Activated naive CD8-positive, alpha-beta T cell treated with anti-CD3 and anti-CD28 coated beads, Interleukin-2, amount 50 U/mL, for 24 hours (primary cell): ENCODE measurements at regions not wholly inside any gene's neighbourhood (a gene's known extent, or its start where the extent isn't known, plus 50 kb on each side); places are given as distances from the start of the nearest gene placed in this dataset.
"Not testable (repeated sequence)": the region's sequence is repeated elsewhere in the genome, so short reads cannot be mapped to it uniquely, and the experiment has no call there.

Source experiments
- ATAC-seq: fragments of 150-1000 bp; cut with Tn5 transposase; one replicate; pipeline ENCODE4 v1.10.0; 2021
- DNase-seq: peaks from one replicate; pipeline ENCODE4 v3.0.0; 2021
- H3K27ac Mint-ChIP-seq: one replicate; pipeline ENCODE4 v1.8.0; 2021; ENCODE audit warnings: mild to moderate bottlenecking, mixed read lengths
- H3K27me3 Mint-ChIP-seq: one replicate; pipeline ENCODE4 v1.8.0; 2021; ENCODE audit warnings: mixed read lengths
- H3K36me3 Mint-ChIP-seq: one replicate; pipeline ENCODE4 v1.8.0; 2021; ENCODE audit warnings: low read depth, mixed read lengths
- H3K4me1 Mint-ChIP-seq: one replicate; pipeline ENCODE4 v1.8.0; 2021; ENCODE audit warnings: mixed read lengths
- H3K4me3 Mint-ChIP-seq: one replicate; pipeline ENCODE4 v1.8.0; 2021; ENCODE audit warnings: mild to moderate bottlenecking, moderate library complexity, mixed read lengths
- H3K9me3 Mint-ChIP-seq: one replicate; pipeline ENCODE4 v1.8.0; 2021; ENCODE audit warnings: mixed read lengths

DNA sequence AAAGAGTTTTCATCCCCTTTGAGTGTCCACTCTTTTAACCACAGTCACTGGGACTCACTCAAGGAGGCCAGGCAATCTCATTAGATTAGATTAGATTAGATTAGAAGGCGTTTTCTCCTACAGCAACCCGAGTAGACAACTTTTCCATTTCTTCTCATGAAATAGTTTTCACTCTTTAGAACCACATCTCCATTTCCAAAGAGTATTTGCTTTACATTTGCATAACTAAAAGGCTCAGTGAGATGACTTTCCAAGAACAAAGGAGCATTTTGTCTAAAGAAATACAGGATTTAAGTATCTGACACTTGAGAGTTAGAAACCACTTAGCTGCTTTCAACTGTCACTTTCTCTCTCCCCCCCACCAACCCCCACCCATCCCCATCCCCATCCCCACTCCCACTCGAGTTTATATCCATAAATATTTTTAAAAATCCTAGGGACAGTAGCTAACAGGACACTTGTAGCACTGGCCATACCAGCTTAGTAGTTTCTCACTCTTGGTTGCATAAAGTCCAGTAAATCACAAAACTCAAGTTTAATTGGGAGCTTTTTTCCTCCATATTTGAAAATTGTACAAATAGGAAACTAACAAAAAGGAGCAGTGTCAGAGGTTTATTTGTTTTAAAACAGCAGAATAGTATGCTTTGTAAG, 2202.9 kb upstream of the WWC1 start:
- Mint-ChIP-seq H3K27me3 (no peaks in the 10 kb centered on the region), H3K27ac (no peak overlapping the region), H3K36me3 (no peaks in the 10 kb centered on the region), H3K4me1 (no peaks in the 10 kb centered on the region), H3K9me3 (peaks cover 14% of the 10 kb centered on the region), H3K4me3 (no peak overlapping the region)
- DNase-seq: no peak
- no peak for ATAC-seq

DNA sequence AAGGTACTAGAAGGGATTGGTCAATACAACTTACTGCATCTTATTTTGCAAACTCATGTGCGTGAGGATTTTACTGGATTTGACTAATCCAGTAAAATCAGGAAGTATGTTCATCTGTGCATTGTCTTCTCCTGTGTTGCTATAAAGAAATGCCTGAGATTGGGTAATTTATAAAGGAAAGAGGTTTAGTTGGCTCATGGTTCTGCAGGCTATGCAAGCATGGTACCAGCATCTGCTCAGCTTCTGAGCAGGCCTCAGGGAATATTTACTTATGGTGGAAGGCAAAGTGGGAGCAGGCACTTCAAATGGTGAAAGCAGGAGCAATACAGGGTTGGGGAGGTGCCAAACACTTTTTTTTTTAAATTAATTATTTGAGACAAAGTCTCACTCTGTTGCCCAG, 2199.5 kb upstream of the WWC1 start:
- no peaks in the 10 kb centered on the region for H3K27me3 Mint-ChIP-seq
- peaks cover 11% of the 10 kb centered on the region for H3K9me3 Mint-ChIP-seq
- DNase-seq: no peak
- no peaks in the 10 kb centered on the region for H3K4me1 Mint-ChIP-seq
- no peak overlapping the region for H3K27ac Mint-ChIP-seq
- no peak overlapping the region for H3K4me3 Mint-ChIP-seq
- ATAC-seq: no peak
- no peaks in the 10 kb centered on the region for H3K36me3 Mint-ChIP-seq

DNA sequence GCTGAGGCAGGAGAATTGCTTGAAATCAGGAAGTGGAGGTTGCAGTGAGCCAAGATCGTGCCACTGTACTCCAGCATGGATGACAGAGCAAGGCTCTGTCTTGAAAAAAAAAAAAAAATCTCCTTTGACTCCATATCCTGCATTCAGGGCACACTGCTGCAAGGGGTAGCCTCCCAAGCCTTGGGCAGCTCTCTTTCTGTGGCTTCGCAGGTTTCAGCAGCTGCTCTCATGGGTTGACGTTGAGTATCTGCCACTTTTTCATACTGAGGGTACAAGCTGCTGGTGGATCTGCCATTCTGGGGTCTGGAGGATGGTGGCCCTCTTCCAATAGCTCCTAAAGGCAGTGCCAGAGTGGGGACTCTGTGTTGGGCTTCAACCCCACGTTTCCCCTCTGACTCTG, 2198.1 kb upstream of the WWC1 start:
- Mint-ChIP-seq H3K4me1 (no peaks in the 10 kb centered on the region), H3K9me3 (peaks cover 7% of the 10 kb centered on the region), H3K4me3 (no peak overlapping the region), H3K36me3 (no peaks in the 10 kb centered on the region), H3K27ac (no peak overlapping the region), H3K27me3 (no peaks in the 10 kb centered on the region)
- no peak for ATAC-seq
- DNase-seq: no peak

DNA sequence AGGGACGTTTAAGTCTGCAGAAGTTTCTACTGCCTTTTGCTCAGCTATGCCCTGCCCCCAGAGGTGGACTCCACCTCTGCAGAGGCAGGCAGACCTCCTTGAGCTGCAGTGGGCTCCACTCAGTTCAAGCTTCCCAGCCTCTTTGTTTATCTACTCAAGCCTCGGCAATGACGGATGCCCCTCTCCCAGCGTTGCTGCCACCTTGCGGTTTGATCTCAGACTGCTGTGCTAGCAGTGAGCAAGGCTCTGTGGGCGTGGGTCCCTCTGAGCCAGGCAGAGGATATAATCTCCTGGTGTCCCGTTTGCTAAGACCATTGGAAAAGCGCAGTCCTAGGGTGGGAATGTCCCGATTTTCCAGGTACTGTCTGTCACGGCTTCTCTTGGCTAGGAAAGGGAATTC, 2188.5 kb upstream of the WWC1 start:
- Mint-ChIP-seq H3K27me3 (no peaks in the 10 kb centered on the region), H3K27ac (no peak overlapping the region), H3K4me3 (no peak overlapping the region), H3K36me3 (no peaks in the 10 kb centered on the region), H3K9me3 (peaks cover 8% of the 10 kb centered on the region), H3K4me1 (no peaks in the 10 kb centered on the region)
- no peak for ATAC-seq
- no peak for DNase-seq

DNA sequence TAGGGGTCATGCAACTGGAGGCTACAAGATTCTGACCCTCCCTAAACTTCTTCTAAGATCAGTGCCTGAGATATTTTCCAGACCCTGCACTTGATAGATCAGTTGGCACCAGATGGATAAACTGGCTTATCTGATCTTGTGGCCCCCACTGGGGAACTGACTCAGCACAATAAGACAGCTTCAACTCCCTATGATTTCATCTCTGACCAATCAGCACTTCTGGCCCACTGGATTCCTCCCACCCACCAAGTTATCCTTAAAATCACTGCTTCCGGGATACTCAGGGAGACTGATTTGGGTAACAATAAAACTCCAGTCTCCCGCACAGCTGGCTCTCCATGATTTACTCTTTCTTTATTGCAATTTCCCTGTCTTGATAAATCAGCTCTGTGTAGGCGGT, 2180.4 kb upstream of the WWC1 start:
- no peak overlapping the region for H3K4me3 Mint-ChIP-seq
- no peaks in the 10 kb centered on the region for H3K27me3 Mint-ChIP-seq
- no peak overlapping the region for H3K27ac Mint-ChIP-seq
- peaks cover 12% of the 10 kb centered on the region for H3K9me3 Mint-ChIP-seq
- no peaks in the 10 kb centered on the region for H3K4me1 Mint-ChIP-seq
- no peaks in the 10 kb centered on the region for H3K36me3 Mint-ChIP-seq
- no peak for DNase-seq
- no peak for ATAC-seq

DNA sequence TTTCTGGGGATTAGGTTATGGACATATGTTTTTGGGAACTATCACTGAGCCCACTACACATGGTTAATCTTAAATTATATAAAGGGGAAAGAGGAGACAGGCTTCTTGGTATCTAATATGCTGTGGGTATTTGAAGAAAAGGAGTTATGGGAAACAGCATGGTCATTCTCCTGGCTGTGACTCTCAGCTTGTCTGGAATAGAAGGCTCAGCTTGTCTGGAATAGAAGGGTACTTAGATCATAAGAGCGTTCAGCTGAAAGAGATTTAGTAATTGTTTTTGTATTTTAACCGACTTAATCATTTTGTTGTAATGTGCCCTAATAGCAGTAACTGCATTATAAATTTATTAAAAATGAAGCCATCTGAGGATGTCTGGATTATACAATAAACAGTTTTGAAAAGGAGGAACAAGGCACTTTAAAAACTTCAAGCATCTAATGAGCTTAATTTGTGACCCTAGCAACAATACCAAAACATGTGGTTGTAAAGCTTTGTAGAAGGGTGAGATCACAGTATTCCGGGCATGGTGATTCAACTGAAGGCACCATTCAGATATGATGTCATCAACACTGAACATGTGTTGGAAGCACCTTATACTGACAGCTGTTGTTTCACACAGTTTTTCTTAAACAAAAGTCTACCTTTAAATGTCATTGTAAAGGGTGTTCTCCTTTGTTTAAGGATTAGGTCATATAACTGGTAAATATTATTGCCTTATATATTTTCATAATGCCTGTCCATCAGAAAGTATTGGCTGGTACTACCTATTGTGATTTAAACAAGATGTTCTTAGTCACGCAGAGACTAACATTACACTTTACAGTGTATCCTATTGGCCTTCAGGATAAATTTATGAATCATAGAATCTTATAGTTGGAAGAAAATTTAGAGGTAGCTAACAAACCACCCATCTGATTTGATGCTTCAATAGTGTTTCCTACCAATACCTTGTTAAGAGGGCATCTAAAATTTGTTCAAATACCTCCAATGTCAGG, 2174.1 kb upstream of the WWC1 start:
- H3K27ac Mint-ChIP-seq: no peak overlapping the region
- no peak overlapping the region for H3K4me3 Mint-ChIP-seq
- H3K4me1 Mint-ChIP-seq: no peaks in the 10 kb centered on the region
- ATAC-seq: no peak
- H3K36me3 Mint-ChIP-seq: no peaks in the 10 kb centered on the region
- H3K9me3 Mint-ChIP-seq: peaks cover 26% of the 10 kb centered on the region
- H3K27me3 Mint-ChIP-seq: no peaks in the 10 kb centered on the region
- no peak for DNase-seq

DNA sequence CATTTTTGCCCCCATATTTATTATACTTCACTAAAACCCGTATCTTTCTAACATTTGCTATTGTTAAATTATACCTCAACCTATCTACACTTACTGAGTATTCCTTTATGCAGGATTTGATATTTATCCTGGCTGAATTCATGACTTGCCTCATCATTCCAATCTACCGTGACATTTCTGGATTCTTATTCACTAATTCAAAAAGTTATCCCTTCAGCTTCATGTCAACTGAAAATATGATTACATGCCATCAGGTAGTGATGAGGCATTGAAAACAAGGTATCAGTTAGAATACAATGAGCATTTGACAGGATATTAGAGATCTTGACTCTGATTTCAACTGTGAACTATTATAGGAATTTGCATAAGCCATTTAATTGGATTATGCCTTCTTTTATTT, 2171.9 kb upstream of the WWC1 start:
- peaks cover 30% of the 10 kb centered on the region for H3K9me3 Mint-ChIP-seq
- ATAC-seq: no peak
- H3K27ac Mint-ChIP-seq: no peak overlapping the region
- H3K4me3 Mint-ChIP-seq: no peak overlapping the region
- no peaks in the 10 kb centered on the region for H3K36me3 Mint-ChIP-seq
- DNase-seq: no peak
- H3K27me3 Mint-ChIP-seq: no peaks in the 10 kb centered on the region
- no peaks in the 10 kb centered on the region for H3K4me1 Mint-ChIP-seq

DNA sequence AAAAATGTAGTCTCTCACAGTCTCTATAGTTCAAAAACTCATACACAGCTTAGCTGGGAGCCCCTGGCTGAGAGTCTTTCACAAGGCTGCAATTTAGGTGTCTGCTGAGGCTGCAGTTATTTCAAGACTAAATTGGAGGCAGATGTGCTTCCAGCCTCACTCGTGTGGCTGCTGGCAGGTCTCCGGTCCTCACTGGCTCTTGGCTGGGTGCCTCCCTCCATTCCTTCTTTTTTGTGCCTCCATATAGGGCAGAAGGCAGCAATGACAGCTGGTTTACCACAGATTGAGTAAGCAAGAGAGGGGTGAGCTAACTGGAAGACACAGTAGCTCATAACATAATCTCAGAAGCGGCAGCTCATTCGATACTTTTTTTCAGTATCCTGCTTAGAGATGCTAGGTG, 2167.7 kb upstream of the WWC1 start:
- Mint-ChIP-seq H3K36me3 (no peaks in the 10 kb centered on the region), H3K4me1 (no peaks in the 10 kb centered on the region), H3K9me3 (peaks cover 15% of the 10 kb centered on the region), H3K4me3 (no peak overlapping the region), H3K27me3 (no peaks in the 10 kb centered on the region), H3K27ac (no peak overlapping the region)
- no peak for ATAC-seq
- no peak for DNase-seq

DNA sequence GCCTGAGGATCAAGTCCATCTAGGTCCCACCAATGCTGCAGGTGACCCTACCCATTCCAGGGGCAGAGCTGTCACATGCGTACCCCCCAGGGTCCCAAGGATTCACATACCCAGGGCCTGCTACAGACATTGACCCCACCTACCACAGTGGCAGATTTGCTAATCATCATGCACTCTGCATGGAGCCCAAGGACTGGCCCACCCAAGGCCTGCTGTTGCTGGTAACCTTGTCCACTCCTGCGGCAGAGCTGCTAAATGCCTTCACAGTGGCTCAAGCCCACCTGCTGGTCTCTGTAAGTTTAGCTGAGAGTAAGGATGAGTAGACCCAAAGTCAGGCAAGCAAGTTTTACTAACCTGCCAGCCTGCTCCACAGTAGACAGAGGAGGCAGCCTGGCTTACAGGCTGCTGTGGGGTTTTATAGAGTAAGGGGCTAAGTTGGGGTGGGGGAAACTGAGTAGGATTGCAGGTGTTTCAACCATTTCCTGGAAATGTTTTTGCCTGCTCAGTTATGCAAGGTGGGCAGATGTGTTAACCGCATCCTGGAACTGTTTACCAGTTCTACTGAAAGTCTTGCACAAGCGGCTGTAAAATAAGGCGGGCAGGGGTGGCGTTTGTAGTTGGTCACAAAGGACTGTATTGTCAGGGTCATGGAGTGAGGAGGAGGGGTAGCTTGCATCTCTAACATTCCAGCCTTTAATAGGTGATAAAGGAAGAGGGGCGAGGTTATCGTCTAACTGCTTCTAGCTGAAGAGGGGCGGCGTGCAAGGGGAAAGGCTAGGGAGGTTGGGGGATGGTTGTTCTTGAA, 2163.5 kb upstream of the WWC1 start:
- Mint-ChIP-seq H3K4me1 (no peaks in the 10 kb centered on the region), H3K4me3 (no peak overlapping the region), H3K36me3 (no peaks in the 10 kb centered on the region), H3K9me3 (peaks cover 4% of the 10 kb centered on the region), H3K27ac (no peak overlapping the region), H3K27me3 (no peaks in the 10 kb centered on the region)
- ATAC-seq: no peak
- no peak for DNase-seq

DNA sequence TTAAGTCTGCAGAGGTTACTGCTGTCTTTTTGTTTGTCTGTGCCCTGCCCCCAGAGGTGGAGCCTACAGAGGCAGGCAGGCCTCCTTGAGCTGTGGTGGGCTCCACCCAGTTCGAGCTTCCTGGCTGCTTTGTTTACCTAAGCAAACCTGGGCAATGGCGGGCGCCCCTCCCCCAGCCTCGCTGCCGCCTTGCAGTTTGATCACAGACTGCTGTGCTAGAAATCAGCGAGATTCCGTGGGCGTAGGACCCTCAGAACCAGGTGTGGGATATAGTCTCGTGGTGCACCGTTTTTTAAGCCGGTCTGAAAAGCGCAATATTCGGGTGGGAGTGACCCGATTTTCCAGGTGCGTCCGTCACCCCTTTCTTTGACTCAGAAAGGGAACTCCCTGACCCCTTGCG, 2146.3 kb upstream of the WWC1 start:
- DNase-seq, H3K4me3 Mint-ChIP-seq, H3K27me3 Mint-ChIP-seq, ATAC-seq, H3K27ac Mint-ChIP-seq, H3K4me1 Mint-ChIP-seq, H3K36me3 Mint-ChIP-seq: not testable (repeated sequence)
- H3K9me3 Mint-ChIP-seq: peaks cover 12% of the 10 kb centered on the region

DNA sequence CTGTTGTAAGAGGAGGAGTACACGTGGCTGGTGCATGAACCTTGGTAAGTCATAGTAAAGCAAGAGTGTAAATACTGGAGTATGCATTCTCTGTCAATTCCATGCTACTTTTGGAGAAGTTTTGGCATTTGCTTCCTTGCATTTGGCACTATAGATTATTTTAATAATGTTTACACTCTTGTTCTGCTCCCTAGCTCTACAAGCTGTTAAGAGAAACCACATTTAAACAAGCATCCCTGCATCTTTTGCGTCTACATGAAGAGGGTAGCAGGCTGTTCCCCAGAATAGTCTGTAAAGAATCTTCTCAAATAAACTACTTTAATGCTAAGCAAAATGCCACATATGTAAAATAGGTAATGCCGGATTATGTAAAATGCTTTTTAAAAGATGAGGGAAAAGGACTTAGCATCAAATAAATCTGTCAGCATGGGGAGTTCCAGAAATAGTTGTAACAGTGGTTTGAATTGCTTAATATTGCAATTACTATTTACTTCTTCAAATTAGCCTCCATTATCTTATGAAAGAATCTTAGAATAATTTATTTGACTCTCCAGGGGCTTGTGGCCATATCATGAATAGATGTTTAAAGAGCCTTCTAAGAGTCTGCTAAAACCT, 2127.3 kb upstream of the WWC1 start:
- ATAC-seq: no peak
- Mint-ChIP-seq H3K4me1 (no peaks in the 10 kb centered on the region), H3K27me3 (no peaks in the 10 kb centered on the region), H3K36me3 (no peaks in the 10 kb centered on the region), H3K4me3 (no peak overlapping the region), H3K27ac (no peak overlapping the region), H3K9me3 (peaks cover 5% of the 10 kb centered on the region)
- DNase-seq: no peak

DNA sequence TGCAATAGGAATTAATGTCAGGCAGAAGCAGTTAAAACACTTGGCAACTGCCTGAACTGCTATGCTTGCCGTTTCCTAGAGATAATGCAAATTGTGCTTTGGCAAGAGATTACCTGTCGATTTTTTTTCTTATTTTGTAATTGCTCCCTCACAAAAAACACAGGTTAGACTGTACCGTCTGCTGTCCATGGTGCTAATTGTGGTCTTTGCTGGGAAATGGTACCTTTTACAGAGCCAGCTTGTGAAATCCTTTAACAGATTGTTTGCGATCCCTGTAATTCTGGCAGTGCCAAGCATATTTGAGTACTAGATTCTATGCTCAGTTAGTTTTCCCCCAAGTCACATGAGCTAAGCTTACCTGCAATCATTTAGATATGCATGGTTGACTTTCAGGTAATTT, 2125.8 kb upstream of the WWC1 start:
- peaks cover 7% of the 10 kb centered on the region for H3K9me3 Mint-ChIP-seq
- ATAC-seq (no peak), DNase-seq (no peak)
- H3K27me3 Mint-ChIP-seq: no peaks in the 10 kb centered on the region
- no peak overlapping the region for H3K4me3 Mint-ChIP-seq
- no peaks in the 10 kb centered on the region for H3K4me1 Mint-ChIP-seq
- no peaks in the 10 kb centered on the region for H3K36me3 Mint-ChIP-seq
- no peak overlapping the region for H3K27ac Mint-ChIP-seq

DNA sequence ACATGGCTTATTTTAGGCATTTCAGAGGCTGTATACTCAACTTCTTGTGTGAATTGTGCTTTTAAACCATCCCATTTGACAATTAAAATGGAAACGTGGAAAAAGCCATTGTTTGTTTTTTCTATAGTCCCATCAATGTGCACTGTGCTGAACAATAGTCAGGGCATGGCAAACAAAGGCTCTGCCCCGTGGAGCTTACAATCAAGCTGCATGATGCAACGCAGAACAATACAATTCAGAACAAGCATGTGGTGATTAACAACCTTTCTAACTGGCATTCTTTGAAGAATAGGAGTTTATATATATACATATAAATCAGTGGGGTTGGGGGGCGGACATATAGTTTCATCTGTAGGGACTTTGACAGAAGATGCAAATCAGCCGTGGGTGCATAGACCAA, 2125.4 kb upstream of the WWC1 start:
- H3K4me3 Mint-ChIP-seq: no peak overlapping the region
- H3K9me3 Mint-ChIP-seq: peaks cover 8% of the 10 kb centered on the region
- DNase-seq (no peak), ATAC-seq (no peak)
- no peaks in the 10 kb centered on the region for H3K4me1 Mint-ChIP-seq
- H3K27ac Mint-ChIP-seq: no peak overlapping the region
- no peaks in the 10 kb centered on the region for H3K27me3 Mint-ChIP-seq
- no peaks in the 10 kb centered on the region for H3K36me3 Mint-ChIP-seq

DNA sequence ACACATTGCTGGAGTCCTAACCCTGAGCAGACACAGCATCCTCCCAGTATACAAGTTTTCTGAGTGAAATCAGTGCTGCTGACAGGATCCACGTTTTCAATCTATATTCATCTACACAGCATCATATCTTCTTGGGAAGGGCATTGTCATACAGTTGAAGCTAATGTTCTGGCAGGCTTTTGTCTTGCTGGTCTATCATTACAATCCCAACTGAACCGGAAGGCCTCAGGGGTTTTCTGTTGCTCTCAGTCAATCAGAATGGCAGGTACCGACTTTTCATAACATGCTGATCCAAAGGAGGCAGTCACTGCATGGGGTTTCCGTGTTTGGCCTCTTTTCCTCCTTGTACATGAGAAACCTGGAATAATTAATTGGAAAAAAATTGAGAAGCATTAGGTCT, 2118.8 kb upstream of the WWC1 start:
- Mint-ChIP-seq H3K4me1 (no peaks in the 10 kb centered on the region), H3K4me3 (no peak overlapping the region), H3K27me3 (no peaks in the 10 kb centered on the region)

More for the DNA sequence above, 2118.8 kb upstream of the WWC1 start:
- ATAC-seq (no peak), DNase-seq (no peak)
- Mint-ChIP-seq H3K27ac (no peak overlapping the region), H3K36me3 (no peaks in the 10 kb centered on the region), H3K9me3 (peaks cover 12% of the 10 kb centered on the region)
